ENCODE measurements at regions not wholly inside any gene's neighbourhood (a gene's known extent, or its start where the extent isn't known, plus 50 kb on each side); places are given as distances from the start of the nearest gene placed in this dataset.

DNA sequence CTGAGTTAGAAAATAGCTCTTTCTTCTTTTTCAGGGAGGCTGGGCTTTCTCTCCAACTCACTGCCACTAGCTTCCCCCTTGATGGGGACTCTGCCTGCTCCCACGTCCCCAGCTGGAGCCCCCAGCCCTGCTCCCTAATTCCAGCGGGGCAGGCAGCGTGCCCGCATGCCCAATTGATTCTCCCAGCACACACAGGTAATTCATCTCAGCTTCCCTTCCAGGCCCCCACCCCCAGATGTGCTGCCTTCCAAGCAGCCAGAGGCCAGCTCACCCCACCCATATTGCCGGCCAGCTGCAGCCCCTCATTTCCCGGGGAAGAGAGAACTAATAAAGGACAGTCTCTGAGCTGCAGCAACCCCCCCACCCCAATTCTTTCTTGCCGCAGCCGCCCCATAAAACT lies 69.8 kb downstream of the EFNB1 start:
- Histone ChIP-seq H3K27ac (replicated peaks) (no peak overlapping the region), H3K27me3 (ENCODE audit: insufficient read depth, poor library complexity, severe bottlenecking) (no peaks in the 10 kb centered on the region), H3K4me3 (replicated peaks; ENCODE audit: insufficient read depth, low read length) (no peak overlapping the region)
- TF ChIP-seq REST (IDR thresholded peaks at IDR 0.05; ENCODE audit: insufficient replicate concordance, low read depth) (no peak), GABPA (IDR thresholded peaks at IDR 0.05; ENCODE audit: low read depth) (no peak), CTCF (IDR thresholded peaks at IDR 0.05; ENCODE audit: insufficient read depth, low read length) (no peak), SPI1 (IDR thresholded peaks at IDR 0.05; ENCODE audit: borderline replicate concordance, low read depth) (no peak), POLR2AphosphoS5 (IDR thresholded peaks at IDR 0.05; ENCODE audit: low read depth) (no peak)
- no peak for DNase-seq (ENCODE audit: low read depth in 1 of 2, low spot score in 1 of 2)

GRCh38 chrX:68897118-68897945 lies 68.5 kb downstream of the EFNB1 start:
- H3K27me3 ChIP-seq (ENCODE audit: insufficient read depth, poor library complexity, severe bottlenecking), result no peaks in the 10 kb centered on the region
- no peak overlapping the region for H3K27ac ChIP-seq (replicated peaks)
- no peak overlapping the region for H3K4me3 ChIP-seq (replicated peaks; ENCODE audit: insufficient read depth, low read length)
- DNase-seq (ENCODE audit: low read depth in 1 of 2, low spot score in 1 of 2), result no peak
- TF ChIP-seq POLR2AphosphoS5 (IDR thresholded peaks at IDR 0.05; ENCODE audit: low read depth) (no peak), GABPA (IDR thresholded peaks at IDR 0.05; ENCODE audit: low read depth) (no peak), CTCF (IDR thresholded peaks at IDR 0.05; ENCODE audit: insufficient read depth, low read length) (no peak), SPI1 (IDR thresholded peaks at IDR 0.05; ENCODE audit: borderline replicate concordance, low read depth) (no peak), REST (IDR thresholded peaks at IDR 0.05; ENCODE audit: insufficient replicate concordance, low read depth) (no peak)

DNA sequence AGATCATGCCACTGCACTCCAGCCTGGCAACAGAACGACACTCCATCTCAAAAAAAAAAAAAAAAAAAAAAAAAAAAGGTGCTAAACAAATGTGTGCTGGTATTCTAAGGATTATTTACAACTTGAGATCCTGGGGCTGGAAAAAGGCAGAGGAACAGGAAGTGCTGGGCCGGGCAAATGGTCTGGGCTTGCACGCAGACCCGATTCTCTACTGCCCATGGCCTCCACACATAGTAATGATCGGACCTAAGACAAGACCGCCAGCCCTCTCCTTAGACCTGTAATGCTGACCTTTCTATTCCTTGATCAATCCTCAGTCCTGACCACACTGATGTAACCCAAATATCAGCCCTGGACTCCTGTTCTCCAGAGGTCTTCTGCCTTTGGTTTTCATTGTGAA lies 67.8 kb downstream of the EFNB1 start:
- H3K27me3 ChIP-seq (ENCODE audit: insufficient read depth, poor library complexity, severe bottlenecking), result no peaks in the 10 kb centered on the region
- TF ChIP-seq REST (IDR thresholded peaks at IDR 0.05; ENCODE audit: insufficient replicate concordance, low read depth), result no peak
- TF ChIP-seq SPI1 (IDR thresholded peaks at IDR 0.05; ENCODE audit: borderline replicate concordance, low read depth), result no peak
- TF ChIP-seq CTCF (IDR thresholded peaks at IDR 0.05; ENCODE audit: insufficient read depth, low read length), result no peak
- TF ChIP-seq POLR2AphosphoS5 (IDR thresholded peaks at IDR 0.05; ENCODE audit: low read depth), result no peak
- TF ChIP-seq GABPA (IDR thresholded peaks at IDR 0.05; ENCODE audit: low read depth), result no peak
- no peak for DNase-seq (ENCODE audit: low read depth in 1 of 2, low spot score in 1 of 2)
- H3K27ac ChIP-seq (replicated peaks), result no peak overlapping the region
- no peak overlapping the region for H3K4me3 ChIP-seq (replicated peaks; ENCODE audit: insufficient read depth, low read length)

All from HL-60 (cell line).